Heart left ventricle (tissue), 13 donors: ENCODE measurements at regions not wholly inside any gene's neighbourhood (a gene's known extent, or its start where the extent isn't known, plus 50 kb on each side); places are given as distances from the start of the nearest gene placed in this dataset.

Source experiments
- POLR2A ChIP-seq, 2 donors: fragments of 450-650 bp; IDR thresholded peaks; one replicate each; pipeline ENCODE4 v1.6.1; 2017; ENCODE audit warnings: antibody characterized with exemption in 2 of 2, mild to moderate bottlenecking in 2 of 2, moderate library complexity in 2 of 2
- TF ChIP-seq, protein P1 (sequence below), 12 donors: fragments of 200-600 bp; sonication (generic) in 4 of 12; IDR thresholded peaks; one replicate each; pipeline versions ENCODE4 v1.5.0 to v1.8.0; 2018 to 2022; ENCODE audit warnings: antibody characterized with exemption in 12 of 12, mild to moderate bottlenecking in 5 of 12
- donor health status: ischemic (EF 13 %, LVEDD 7.1; RV severe dilation, severe dysfunction).
- donor health status: DM: no; HTN: yes; CAD: no.
- donor health status: DM: no; HTN: no; CAD: no.
- donor health status: ischemic (EF 25% LVEDD 6.9; RV normal size, moderate dysfunction).
- donor health status: ischemic (EF 25% LVEDD 5.7; RV mildly dilated, moderate dysfunction).
- donor health status: ischemic (EF 35%, LVEDD 5.7; RV mildly dilated, moderate dysfunction).
- donor health status: nonischemic (EF 11% LVEDD 7.7; RV severe dilation, severe dysfunction).
- donor health status: DM: yes; HTN: yes; CAD: no.
- donor health status: PGD.
- donor health status: ischemic (EF 29% LVEDD 5.4; RV normal size, mild dysfunction).
- donor health status: nonischemic (EF 23%, LVEDD 6.1; RV moderate dilation, normal function).

DNA sequence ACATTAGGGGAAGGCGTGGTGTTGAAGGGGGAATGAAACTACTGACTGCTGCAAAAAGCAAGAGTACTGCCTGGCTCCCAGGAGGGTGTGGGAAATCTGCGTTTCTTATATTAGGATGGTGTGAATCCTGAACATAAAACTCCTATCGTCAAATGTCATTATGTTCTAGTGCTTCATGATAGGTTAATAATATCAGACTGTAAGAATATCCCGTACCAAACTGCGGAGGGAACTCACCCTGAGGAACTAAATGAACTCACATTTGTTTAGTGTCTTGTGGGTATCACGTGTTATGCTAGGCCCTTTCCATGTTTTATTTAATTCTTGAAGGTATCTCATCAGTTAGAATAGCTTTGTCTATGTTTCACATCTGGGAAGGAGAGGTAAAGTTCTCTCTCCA lies 610.7 kb downstream of the QKI start:
- TF ChIP-seq, protein P1, sequence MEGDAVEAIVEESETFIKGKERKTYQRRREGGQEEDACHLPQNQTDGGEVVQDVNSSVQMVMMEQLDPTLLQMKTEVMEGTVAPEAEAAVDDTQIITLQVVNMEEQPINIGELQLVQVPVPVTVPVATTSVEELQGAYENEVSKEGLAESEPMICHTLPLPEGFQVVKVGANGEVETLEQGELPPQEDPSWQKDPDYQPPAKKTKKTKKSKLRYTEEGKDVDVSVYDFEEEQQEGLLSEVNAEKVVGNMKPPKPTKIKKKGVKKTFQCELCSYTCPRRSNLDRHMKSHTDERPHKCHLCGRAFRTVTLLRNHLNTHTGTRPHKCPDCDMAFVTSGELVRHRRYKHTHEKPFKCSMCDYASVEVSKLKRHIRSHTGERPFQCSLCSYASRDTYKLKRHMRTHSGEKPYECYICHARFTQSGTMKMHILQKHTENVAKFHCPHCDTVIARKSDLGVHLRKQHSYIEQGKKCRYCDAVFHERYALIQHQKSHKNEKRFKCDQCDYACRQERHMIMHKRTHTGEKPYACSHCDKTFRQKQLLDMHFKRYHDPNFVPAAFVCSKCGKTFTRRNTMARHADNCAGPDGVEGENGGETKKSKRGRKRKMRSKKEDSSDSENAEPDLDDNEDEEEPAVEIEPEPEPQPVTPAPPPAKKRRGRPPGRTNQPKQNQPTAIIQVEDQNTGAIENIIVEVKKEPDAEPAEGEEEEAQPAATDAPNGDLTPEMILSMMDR (IDR thresholded peaks at IDR 0.05) = no peak
- TF ChIP-seq POLR2A (IDR thresholded peaks at IDR 0.05) = no peak
